ENCODE measurements at regions not wholly inside any gene's neighbourhood (a gene's known extent, or its start where the extent isn't known, plus 50 kb on each side); places are given as distances from the start of the nearest gene placed in this dataset.

DNA sequence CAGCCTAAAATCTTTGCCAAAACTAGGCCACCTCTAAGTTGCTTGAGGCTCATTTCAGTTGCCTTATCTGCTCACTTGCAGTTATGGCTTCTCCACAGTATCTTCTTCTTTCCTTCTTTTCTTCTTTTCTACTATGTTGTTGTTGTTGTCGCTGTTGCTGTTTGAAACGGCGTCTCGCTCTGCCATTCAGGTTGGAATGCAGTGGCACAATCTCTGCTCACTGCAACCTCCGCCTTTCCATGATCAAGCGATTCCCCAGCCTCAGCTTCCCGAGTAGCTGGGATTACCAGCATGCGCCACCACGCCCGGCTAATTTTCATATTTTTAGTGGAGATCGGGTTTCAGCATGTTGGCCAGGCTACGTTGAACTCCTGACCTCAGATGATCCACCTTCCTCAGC, 210.8 kb upstream of the NR2F2 start:
- no peaks in the 10 kb centered on the region for H3K27me3 ChIP-seq
- H3K9me3 ChIP-seq (replicated peaks in 1 of 3), result no peaks in the 10 kb centered on the region
- H3K4me3 ChIP-seq, result no peak overlapping the region
- intact Hi-C loops (cut with DNase I), result no loop called here
- no peaks in the 10 kb centered on the region for H3K36me3 ChIP-seq (replicated peaks in 1 of 2)
- H3K4me1 ChIP-seq (replicated peaks in 1 of 2), result no peaks in the 10 kb centered on the region
- no peak for DNase-seq
- TF ChIP-seq POLR2A (IDR thresholded peaks at IDR 0.05), result no peak
- TF ChIP-seq, protein P1, sequence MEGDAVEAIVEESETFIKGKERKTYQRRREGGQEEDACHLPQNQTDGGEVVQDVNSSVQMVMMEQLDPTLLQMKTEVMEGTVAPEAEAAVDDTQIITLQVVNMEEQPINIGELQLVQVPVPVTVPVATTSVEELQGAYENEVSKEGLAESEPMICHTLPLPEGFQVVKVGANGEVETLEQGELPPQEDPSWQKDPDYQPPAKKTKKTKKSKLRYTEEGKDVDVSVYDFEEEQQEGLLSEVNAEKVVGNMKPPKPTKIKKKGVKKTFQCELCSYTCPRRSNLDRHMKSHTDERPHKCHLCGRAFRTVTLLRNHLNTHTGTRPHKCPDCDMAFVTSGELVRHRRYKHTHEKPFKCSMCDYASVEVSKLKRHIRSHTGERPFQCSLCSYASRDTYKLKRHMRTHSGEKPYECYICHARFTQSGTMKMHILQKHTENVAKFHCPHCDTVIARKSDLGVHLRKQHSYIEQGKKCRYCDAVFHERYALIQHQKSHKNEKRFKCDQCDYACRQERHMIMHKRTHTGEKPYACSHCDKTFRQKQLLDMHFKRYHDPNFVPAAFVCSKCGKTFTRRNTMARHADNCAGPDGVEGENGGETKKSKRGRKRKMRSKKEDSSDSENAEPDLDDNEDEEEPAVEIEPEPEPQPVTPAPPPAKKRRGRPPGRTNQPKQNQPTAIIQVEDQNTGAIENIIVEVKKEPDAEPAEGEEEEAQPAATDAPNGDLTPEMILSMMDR (IDR thresholded peaks at IDR 0.05), result no peak
- WGBS, 4 donors, result 83 to 94% (median 89%) methylated on average over 12 of the region's 12 CpGs
- H3K27ac ChIP-seq, result no peak overlapping the region

DNA sequence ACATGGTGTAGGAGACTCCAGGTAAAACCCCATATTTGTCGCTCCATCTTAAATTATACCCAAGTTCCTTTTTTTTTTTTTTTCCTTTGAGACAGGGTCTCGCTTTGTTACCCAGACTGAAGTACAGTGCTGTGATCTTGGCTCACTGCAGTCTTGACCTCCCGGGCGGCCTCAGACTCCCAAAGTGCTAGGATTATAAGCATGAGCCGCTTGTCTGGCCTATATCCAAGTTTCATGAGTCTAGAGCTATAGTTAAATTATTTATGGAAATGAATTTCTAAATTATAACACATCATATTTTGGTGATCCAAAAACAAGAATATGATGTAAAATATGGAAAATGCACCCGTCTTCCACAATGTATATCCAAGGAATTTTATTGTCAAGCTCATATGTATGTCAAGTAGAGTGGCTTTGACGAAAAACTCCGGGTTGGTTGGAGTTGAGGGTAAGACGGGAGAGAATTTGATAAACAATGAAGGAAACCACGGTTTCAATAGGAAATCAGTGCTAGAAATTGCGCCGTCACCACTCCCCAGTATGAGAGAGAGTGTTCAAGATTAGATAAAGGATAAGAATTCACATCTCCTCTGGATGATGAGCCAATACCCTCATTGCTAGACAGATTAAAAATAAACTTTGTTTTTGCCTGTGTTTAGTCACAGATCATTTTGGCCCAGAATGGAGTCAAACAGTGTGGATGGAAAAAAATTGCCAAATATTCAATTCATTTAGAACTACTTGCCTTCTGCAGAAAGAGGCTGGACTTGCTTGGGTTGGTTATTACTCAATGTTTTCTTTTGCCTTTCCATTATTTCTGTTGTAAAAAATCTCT, 209.2 kb upstream of the NR2F2 start:
- WGBS, 4 donors, result 80 to 85% (median 84%) methylated on average over 12 of the region's 12 CpGs
- H3K27ac ChIP-seq, result no peak overlapping the region
- no peak overlapping the region for H3K4me3 ChIP-seq
- H3K36me3 ChIP-seq (replicated peaks in 1 of 2), result no peaks in the 10 kb centered on the region
- TF ChIP-seq POLR2A (IDR thresholded peaks at IDR 0.05), result no peak
- TF ChIP-seq, protein P1 (IDR thresholded peaks at IDR 0.05), result no peak
- no peak for DNase-seq
- H3K4me1 ChIP-seq (replicated peaks in 1 of 2), result no peaks in the 10 kb centered on the region
- no peaks in the 10 kb centered on the region for H3K9me3 ChIP-seq (replicated peaks in 1 of 3)
- H3K27me3 ChIP-seq, result no peaks in the 10 kb centered on the region
- intact Hi-C loops (cut with DNase I), result no loop called here

DNA sequence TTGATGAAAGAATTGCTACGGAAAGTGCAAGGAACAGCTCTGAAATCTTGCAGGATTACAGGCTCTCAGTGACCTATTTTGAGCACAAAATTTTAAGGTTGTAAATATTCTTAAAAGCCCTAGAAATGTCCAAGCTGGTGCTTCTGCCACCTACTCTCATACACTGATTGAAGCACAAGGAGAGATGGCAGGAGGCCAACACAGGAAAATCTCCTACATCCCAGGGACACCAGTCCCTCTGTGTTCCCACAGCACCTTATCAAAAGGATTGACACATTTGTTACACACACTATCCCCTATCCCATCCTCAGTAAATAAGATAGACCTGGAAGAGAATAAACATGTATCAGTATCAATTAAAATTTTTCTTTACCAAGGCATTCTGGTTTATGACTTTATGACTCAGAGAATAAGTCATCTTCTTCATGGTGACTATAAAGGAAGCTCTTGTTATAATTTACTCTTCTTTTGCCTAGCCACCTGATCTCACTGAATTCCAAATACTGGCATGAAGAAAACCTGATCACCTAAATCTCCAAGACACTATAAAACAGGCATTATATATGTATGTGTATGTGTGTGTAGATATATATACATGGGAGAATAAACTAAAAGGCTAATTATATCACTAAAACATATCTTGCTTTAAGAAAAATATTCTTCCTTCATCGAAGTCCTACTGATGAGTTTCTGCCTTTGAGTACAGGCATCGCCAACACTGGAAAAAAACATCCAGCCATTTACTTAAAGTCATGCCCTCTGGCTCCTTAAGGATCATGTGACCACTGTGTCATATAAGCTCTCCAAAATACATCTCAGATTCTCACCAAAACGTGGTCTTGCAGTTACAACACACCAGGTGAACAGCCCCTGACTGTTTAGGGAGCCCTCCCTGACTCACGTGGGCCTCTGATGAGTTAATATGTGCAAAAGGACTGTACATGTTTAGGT, 208.1 kb upstream of the NR2F2 start:
- Histone ChIP-seq H3K4me3 (no peak overlapping the region), H3K27me3 (no peaks in the 10 kb centered on the region), H3K9me3 (replicated peaks in 1 of 3) (no peaks in the 10 kb centered on the region), H3K36me3 (replicated peaks in 1 of 2) (no peaks in the 10 kb centered on the region), H3K27ac (no peak overlapping the region), H3K4me1 (replicated peaks in 1 of 2) (no peaks in the 10 kb centered on the region)
- TF ChIP-seq POLR2A (IDR thresholded peaks at IDR 0.05), result no peak
- TF ChIP-seq, protein P1 (IDR thresholded peaks at IDR 0.05), result no peak
- intact Hi-C loops (cut with DNase I), result no loop called here
- DNase-seq, result peak in 1 of 7 donors; percentile 4
- WGBS, 4 donors, result 79 to 84% (median 80%) methylated on average over 5 of the region's 5 CpGs

DNA sequence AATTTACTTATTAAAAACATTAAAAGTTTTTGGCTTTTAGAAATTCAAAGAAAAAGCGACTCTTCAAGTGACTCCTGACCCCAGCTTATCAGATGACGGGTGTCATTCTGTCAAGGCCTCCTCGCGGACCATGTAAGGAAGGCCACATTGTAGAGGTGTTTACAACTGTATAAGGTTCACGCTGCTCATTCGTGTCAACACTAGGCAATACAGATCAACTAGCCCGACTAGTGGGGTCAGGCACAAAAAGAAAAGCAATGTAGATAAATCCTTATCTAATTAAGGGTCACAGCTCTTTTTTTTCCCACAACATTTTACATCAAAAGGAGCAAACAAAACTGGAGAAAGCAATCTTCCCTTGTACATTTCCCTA, 207.5 kb upstream of the NR2F2 start:
- Histone ChIP-seq H3K4me1 (replicated peaks in 1 of 2) (no peaks in the 10 kb centered on the region), H3K4me3 (no peak overlapping the region), H3K27ac (no peak overlapping the region), H3K9me3 (replicated peaks in 1 of 3) (no peaks in the 10 kb centered on the region), H3K27me3 (no peaks in the 10 kb centered on the region), H3K36me3 (replicated peaks in 1 of 2) (no peaks in the 10 kb centered on the region)
- no peak for DNase-seq
- 67 to 76% (median 73%) methylated on average over 7 of the region's 7 CpGs for WGBS, 4 donors
- TF ChIP-seq POLR2A (IDR thresholded peaks at IDR 0.05), result no peak
- TF ChIP-seq, protein P1 (IDR thresholded peaks at IDR 0.05), result no peak
- intact Hi-C loops (cut with DNase I), result no loop called here
